GM12878 (cell line): ENCODE measurements at regions not wholly inside any gene's neighbourhood (a gene's known extent, or its start where the extent isn't known, plus 50 kb on each side); places are given as distances from the start of the nearest gene placed in this dataset.

ENCODE experiments used
- ATAC-seq: fragments of 200-7000 bp; cut with Tn5 transposase; 3 replicates; pipeline ENCODE4 v1.9.1; 2020; ENCODE audit warnings: mild to moderate bottlenecking, moderate library complexity
- BruUV-seq: library from RNA; stranded (reverse); fragments of 400-500 nt; replicated peaks from 2 replicates; lab custom pipeline; 2021; lab: Mats Ljungman, UMichigan
- CTCF ChIA-PET: fragments of 300-600 bp; sonication (Branson Sonifier 250); formaldehyde crosslinking; extraction: SDS; loops from one replicate; lab custom pipeline; 2021; ENCODE audit warnings: inconsistent platforms; lab: Yijun Ruan, JAX
- POLR2A ChIA-PET: fragments of 350-600 bp; formaldehyde crosslinking; extraction: SDS; loops from one replicate; lab custom pipeline; 2021; ENCODE audit warnings: inconsistent platforms; lab: Charles Lee
- RAD21 ChIA-PET: fragments of 300-600 bp; sonication (Branson Sonifier 250); formaldehyde crosslinking; loops from one replicate; lab custom pipeline; 2023; ENCODE audit warnings: antibody characterized with exemption; ENCODE audit not compliant: unreplicated experiment; lab: Charles Lee
- SMC1A ChIA-PET: fragments of 300-600 bp; sonication (Branson Sonifier 250); formaldehyde crosslinking; loops from one replicate; lab custom pipeline; 2023; ENCODE audit not compliant: unreplicated experiment, uncharacterized antibody; lab: Charles Lee
- DNase-seq: peaks from one replicate; pipeline ENCODE4 v3.0.0-alpha.2; 2011; ENCODE audit warnings: low read depth, low spot score
- FAIRE-seq: peaks from 3 replicates; lab custom pipeline; 2011; peaks lifted over from hg19 to GRCh38; lab: Jason Lieb, UNC
- H2AFZ ChIP-seq: 2 replicates; pipeline ENCODE4 v1.6.0; 2011; ENCODE audit warnings: low read depth, low read length, control low read depth; ENCODE audit not compliant: control insufficient read depth
- H3K27ac ChIP-seq: 2 replicates; pipeline ENCODE4 v1.5.1; 2011; ENCODE audit warnings: control low read depth; ENCODE audit not compliant: control insufficient read depth, insufficient read depth
- H3K27me3 ChIP-seq, 2 experiments: replicated peaks in 1 of 2; 2 replicates each; pipeline versions ENCODE4 v1.6.0 to v1.6.1; 2011; ENCODE audit warnings: low read length in 1 of 2; ENCODE audit not compliant: control insufficient read depth in 2 of 2, insufficient read depth in 2 of 2
- H3K36me3 ChIP-seq, 2 experiments: 2 replicates each; pipeline ENCODE4 v1.5.1; 2011; ENCODE audit warnings: low read length in 1 of 2; ENCODE audit not compliant: control insufficient read depth in 2 of 2, insufficient read depth in 2 of 2
- H3K4me1 ChIP-seq: 2 replicates; pipeline ENCODE4 v1.6.1; 2011; ENCODE audit warnings: mild to moderate bottlenecking, low read length, moderate library complexity, mixed read lengths; ENCODE audit not compliant: control insufficient read depth, insufficient read depth
- H3K4me2 ChIP-seq: 2 replicates; pipeline ENCODE4 v1.6.0; 2011; ENCODE audit warnings: control low read depth; ENCODE audit not compliant: control insufficient read depth, insufficient read depth
- H3K4me3 ChIP-seq: fragments of 200-600 bp; sonication (generic); 2 replicates; pipeline ENCODE4 v1.5.1; 2016
- H3K79me2 ChIP-seq: 2 replicates; pipeline ENCODE4 v1.6.0; 2011; ENCODE audit warnings: low read length; ENCODE audit not compliant: control insufficient read depth, insufficient read depth
- H3K9ac ChIP-seq: 2 replicates; pipeline ENCODE4 v1.8.0; 2011; ENCODE audit warnings: low read length, control low read depth, mixed read lengths; ENCODE audit not compliant: control insufficient read depth, insufficient read depth
- H3K9me3 ChIP-seq: replicated peaks from 3 replicates; pipeline ENCODE4 v1.5.1; 2011; ENCODE audit warnings: mild to moderate bottlenecking, low read length; ENCODE audit not compliant: control insufficient read depth, insufficient read depth
- H4K20me1 ChIP-seq: 2 replicates; pipeline ENCODE4 v1.6.0; 2011; ENCODE audit not compliant: control insufficient read depth, insufficient read depth
- BCLAF1 ChIP-seq: fragments of 450-650 bp; IDR thresholded peaks from 2 replicates; pipeline ENCODE4 v1.6.1; 2017; ENCODE audit warnings: antibody characterized with exemption, mild to moderate bottlenecking, moderate library complexity
- MEF2A ChIP-seq: IDR thresholded peaks from 2 replicates; pipeline ENCODE4 v1.6.1; 2011; ENCODE audit warnings: low read depth, mild to moderate bottlenecking, low read length, moderate library complexity; ENCODE audit not compliant: insufficient read depth
- NFYA ChIP-seq: IDR thresholded peaks from 2 replicates; pipeline ENCODE4 v1.6.1; 2011; ENCODE audit warnings: low read depth, mild to moderate bottlenecking, low read length, improper control_type of control experiment, borderline replicate concordance
- NKRF ChIP-seq: fragments of 450-650 bp; conservative IDR thresholded peaks from 2 replicates; pipeline ENCODE4 v1.6.1; 2017; ENCODE audit warnings: mild to moderate bottlenecking, moderate library complexity
- PAX8 ChIP-seq: fragments of 450-650 bp; IDR thresholded peaks from 2 replicates; pipeline ENCODE4 v1.6.1; 2017; ENCODE audit warnings: mild to moderate bottlenecking, moderate library complexity
- RCOR1 ChIP-seq: conservative IDR thresholded peaks from 2 replicates; pipeline ENCODE4 v1.6.1; 2012; ENCODE audit warnings: low read depth, low read length, improper control_type of control experiment
- TARDBP ChIP-seq: IDR thresholded peaks from 2 replicates; pipeline ENCODE4 v1.6.1; 2016; ENCODE audit warnings: borderline replicate concordance
- USF1 ChIP-seq: IDR thresholded peaks from 2 replicates; pipeline ENCODE4 v1.6.1; 2011; ENCODE audit warnings: borderline replicate concordance, low read depth, mild to moderate bottlenecking, moderate library complexity, mixed read lengths, low read length; ENCODE audit not compliant: insufficient read depth; ENCODE audit errors: extremely low read length
- in situ Hi-C: fragments of 300-500 bp; cut with MboI; formaldehyde crosslinking; loops from 9 replicates; pipeline ENCODE4 v1.14.3; 2018; ENCODE audit warnings: mixed read lengths
- intact Hi-C: fragments of 100-400 bp; cut with micrococcal nuclease; formaldehyde crosslinking; loops from one replicate; pipeline ENCODE4 v1.14.2; 2022; ENCODE audit not compliant: unreplicated experiment
- TF ChIP-seq, protein P1 (sequence below): fragments of 450-650 bp; IDR thresholded peaks from 2 replicates; pipeline ENCODE4 v1.6.1; 2017; ENCODE audit warnings: mild to moderate bottlenecking, moderate library complexity
- TF ChIP-seq, protein P2 (sequence below): IDR thresholded peaks from 2 replicates; pipeline ENCODE4 v1.6.1; 2012; ENCODE audit warnings: low read length, inconsistent platforms

DNA sequence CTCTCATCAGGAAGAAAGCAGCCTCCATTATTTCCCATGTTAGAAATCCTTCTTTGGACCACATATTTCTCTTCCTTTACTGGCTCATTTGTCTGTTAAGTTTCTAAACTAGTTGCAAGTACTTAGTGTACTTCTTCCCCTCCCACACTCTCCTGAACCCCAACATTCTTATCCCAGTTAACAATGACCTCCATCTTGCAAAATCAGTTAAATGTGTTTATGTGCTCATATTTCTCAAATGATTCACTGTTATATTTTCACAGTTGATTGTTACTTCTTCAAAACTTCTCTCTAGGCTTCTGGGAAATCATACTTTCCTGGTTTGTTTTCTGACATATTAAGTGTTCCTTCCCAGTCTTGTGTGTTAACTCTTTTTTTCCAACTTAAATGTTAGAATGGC, 856.9 kb downstream of the EPHA3 start:
- Histone ChIP-seq H2AFZ (no peak overlapping the region), H3K9me3 (no peaks in the 10 kb centered on the region), H3K27ac (no peak overlapping the region), H3K4me3 (no peak overlapping the region), H3K4me2 (no peak overlapping the region), H3K27me3 (no peaks in the 10 kb centered on the region), H3K36me3 (no peaks in the 10 kb centered on the region), H3K4me1 (no peaks in the 10 kb centered on the region), H3K79me2 (no peaks in the 10 kb centered on the region), H3K9ac (no peak overlapping the region), H4K20me1 (no peaks in the 10 kb centered on the region)
- RAD21 ChIA-PET: no interaction called here
- no peak for FAIRE-seq
- CTCF ChIA-PET: no interaction called here
- intact Hi-C loops: no loop called here
- no peak for ATAC-seq
- no TSS peak for BruUV-seq
- SMC1A ChIA-PET: no interaction called here
- TF ChIP-seq NKRF: no peak
- TF ChIP-seq BCLAF1: no peak
- TF ChIP-seq MEF2A: no peak
- no peak for TF ChIP-seq USF1
- no peak for TF ChIP-seq TARDBP
- TF ChIP-seq, protein P1, sequence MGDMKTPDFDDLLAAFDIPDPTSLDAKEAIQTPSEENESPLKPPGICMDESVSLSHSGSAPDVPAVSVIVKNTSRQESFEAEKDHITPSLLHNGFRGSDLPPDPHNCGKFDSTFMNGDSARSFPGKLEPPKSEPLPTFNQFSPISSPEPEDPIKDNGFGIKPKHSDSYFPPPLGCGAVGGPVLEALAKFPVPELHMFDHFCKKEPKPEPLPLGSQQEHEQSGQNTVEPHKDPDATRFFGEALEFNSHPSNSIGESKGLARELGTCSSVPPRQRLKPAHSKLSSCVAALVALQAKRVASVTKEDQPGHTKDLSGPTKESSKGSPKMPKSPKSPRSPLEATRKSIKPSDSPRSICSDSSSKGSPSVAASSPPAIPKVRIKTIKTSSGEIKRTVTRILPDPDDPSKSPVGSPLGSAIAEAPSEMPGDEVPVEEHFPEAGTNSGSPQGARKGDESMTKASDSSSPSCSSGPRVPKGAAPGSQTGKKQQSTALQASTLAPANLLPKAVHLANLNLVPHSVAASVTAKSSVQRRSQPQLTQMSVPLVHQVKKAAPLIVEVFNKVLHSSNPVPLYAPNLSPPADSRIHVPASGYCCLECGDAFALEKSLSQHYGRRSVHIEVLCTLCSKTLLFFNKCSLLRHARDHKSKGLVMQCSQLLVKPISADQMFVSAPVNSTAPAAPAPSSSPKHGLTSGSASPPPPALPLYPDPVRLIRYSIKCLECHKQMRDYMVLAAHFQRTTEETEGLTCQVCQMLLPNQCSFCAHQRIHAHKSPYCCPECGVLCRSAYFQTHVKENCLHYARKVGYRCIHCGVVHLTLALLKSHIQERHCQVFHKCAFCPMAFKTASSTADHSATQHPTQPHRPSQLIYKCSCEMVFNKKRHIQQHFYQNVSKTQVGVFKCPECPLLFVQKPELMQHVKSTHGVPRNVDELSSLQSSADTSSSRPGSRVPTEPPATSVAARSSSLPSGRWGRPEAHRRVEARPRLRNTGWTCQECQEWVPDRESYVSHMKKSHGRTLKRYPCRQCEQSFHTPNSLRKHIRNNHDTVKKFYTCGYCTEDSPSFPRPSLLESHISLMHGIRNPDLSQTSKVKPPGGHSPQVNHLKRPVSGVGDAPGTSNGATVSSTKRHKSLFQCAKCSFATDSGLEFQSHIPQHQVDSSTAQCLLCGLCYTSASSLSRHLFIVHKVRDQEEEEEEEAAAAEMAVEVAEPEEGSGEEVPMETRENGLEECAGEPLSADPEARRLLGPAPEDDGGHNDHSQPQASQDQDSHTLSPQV: no peak
- no peak for TF ChIP-seq RCOR1
- TF ChIP-seq, protein P2, sequence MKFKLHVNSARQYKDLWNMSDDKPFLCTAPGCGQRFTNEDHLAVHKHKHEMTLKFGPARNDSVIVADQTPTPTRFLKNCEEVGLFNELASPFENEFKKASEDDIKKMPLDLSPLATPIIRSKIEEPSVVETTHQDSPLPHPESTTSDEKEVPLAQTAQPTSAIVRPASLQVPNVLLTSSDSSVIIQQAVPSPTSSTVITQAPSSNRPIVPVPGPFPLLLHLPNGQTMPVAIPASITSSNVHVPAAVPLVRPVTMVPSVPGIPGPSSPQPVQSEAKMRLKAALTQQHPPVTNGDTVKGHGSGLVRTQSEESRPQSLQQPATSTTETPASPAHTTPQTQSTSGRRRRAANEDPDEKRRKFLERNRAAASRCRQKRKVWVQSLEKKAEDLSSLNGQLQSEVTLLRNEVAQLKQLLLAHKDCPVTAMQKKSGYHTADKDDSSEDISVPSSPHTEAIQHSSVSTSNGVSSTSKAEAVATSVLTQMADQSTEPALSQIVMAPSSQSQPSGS: no peak
- TF ChIP-seq NFYA: no peak
- no peak for TF ChIP-seq PAX8
- in situ Hi-C loops: no loop called here
- POLR2A ChIA-PET: no interaction called here
- DNase-seq: no peak
